ENCODE measurements at regions not wholly inside any gene's neighbourhood (a gene's known extent, or its start where the extent isn't known, plus 50 kb on each side); places are given as distances from the start of the nearest gene placed in this dataset.

DNA sequence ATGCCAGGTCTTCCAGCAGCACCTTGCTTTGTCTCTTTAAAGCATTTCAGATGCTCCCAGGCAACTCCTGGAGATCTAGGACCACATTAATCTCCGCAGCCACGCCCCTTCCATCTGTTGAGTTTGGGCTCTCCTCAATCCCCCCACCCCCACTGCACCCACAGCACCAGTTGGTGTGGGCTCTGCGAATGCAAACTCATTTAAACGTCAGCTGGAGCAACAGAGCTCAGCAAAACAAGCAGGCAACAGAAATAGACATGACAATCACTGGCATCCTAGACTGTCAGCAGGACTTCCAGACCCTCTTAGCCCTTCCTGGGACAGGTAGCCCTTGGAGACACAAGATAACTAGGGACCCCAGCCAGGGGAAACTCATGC, 106.9 kb downstream of the LSM3 start:
- TF ChIP-seq, protein P1, sequence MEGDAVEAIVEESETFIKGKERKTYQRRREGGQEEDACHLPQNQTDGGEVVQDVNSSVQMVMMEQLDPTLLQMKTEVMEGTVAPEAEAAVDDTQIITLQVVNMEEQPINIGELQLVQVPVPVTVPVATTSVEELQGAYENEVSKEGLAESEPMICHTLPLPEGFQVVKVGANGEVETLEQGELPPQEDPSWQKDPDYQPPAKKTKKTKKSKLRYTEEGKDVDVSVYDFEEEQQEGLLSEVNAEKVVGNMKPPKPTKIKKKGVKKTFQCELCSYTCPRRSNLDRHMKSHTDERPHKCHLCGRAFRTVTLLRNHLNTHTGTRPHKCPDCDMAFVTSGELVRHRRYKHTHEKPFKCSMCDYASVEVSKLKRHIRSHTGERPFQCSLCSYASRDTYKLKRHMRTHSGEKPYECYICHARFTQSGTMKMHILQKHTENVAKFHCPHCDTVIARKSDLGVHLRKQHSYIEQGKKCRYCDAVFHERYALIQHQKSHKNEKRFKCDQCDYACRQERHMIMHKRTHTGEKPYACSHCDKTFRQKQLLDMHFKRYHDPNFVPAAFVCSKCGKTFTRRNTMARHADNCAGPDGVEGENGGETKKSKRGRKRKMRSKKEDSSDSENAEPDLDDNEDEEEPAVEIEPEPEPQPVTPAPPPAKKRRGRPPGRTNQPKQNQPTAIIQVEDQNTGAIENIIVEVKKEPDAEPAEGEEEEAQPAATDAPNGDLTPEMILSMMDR (IDR thresholded peaks at IDR 0.05) = no peak
- TF ChIP-seq POLR2A (IDR thresholded peaks at IDR 0.05) = no peak
